NB4 (cell line): ENCODE measurements at regions not wholly inside any gene's neighbourhood (a gene's known extent, or its start where the extent isn't known, plus 50 kb on each side); places are given as distances from the start of the nearest gene placed in this dataset.

Experiments used
- CTCF ChIP-seq: IDR thresholded peaks from one replicate; pipeline ENCODE4 v1.5.1; 2012; ENCODE audit warnings: low read depth, low read length
- POLR2A ChIP-seq: IDR thresholded peaks from 2 replicates; pipeline ENCODE4 v1.6.1; 2011; ENCODE audit warnings: mild to moderate bottlenecking; ENCODE audit not compliant: insufficient read length; ENCODE audit errors: extremely low read depth

DNA sequence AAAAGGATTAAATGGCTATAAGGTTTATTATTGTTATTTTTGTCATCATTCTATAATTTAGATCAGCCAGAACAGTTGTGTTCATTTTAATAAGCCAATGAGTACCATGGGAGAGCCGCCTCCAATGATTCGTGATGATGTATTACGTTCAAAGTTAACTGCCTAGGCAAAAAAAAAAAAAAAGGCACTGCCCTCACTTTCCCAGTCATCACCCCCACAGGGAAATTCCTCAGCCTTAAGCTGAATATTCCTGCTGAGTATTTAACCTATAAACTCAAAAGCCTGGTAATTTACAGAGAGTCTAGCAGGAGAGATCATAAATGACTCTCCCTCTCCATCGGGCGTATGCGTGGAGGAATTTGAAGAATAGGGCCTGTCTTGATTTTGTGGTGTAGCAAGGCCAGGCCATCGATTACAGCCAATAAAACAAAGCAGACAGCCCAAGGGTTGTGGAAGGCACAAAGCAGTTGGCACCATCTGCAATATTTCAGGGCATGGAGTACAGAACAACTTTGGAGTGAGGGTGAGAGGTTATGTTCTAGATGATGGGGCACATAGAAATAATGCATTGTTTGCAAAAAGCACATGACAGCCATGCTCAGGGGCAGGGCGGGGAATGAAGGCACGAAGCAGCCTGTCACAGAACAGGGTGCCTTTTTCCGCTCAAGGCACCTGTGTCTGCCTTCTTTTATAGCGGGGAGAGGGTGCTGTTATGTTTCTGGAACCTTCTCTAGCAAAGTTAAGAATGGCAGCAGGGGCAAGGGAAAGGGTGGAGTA lies 138.2 kb upstream of the DTNBP1 start:
- TF ChIP-seq CTCF (no peak), POLR2A (no peak)
